ENCODE measurements at regions not wholly inside any gene's neighbourhood (a gene's known extent, or its start where the extent isn't known, plus 50 kb on each side); places are given as distances from the start of the nearest gene placed in this dataset.

GRCh38 chr1:218717575-218717974 is 372.4 kb downstream of the TGFB2 start (continued):
- no peak for TF ChIP-seq E2F4 (CRISPR knock-in tag; IDR thresholded peaks at IDR 0.05; ENCODE audit: low read depth)
- no peak for TF ChIP-seq SMAD1 (IDR thresholded peaks at IDR 0.05; ENCODE audit: low read depth, low read length, partially characterized antibody)

- DNase-seq (ENCODE audit: extremely low read depth in 1 of 4, low spot score in 3 of 4) (no peak), ATAC-seq (no peak), FAIRE-seq (no peak)
- WGBS (ENCODE audit: insufficient coverage, low coverage, missing lambda C conversion rate): 5% methylated on average over 3 of the region's 3 CpGs
- Histone ChIP-seq H3K79me2 (ENCODE audit: control insufficient read depth, insufficient read depth, low read length) (no peaks in the 10 kb centered on the region), H3K9me1 (ENCODE audit: control insufficient read depth, insufficient read depth, low read length) (no peaks in the 10 kb centered on the region), H4K20me1 (replicated peaks; ENCODE audit: control insufficient read depth, insufficient read depth, low read length) (no peaks in the 10 kb centered on the region), H3K4me1 (replicated peaks in 1 of 2; ENCODE audit: control insufficient read depth in 2 of 2, insufficient read depth in 2 of 2, low read length in 2 of 2) (no peaks in the 10 kb centered on the region), H3K27ac (ENCODE audit: extremely low read depth, low read depth, low read length) (no peak overlapping the region), H2AFZ (ENCODE audit: low read depth, low read length) (no peak overlapping the region), H3K27me3 (ENCODE audit: control insufficient read depth in 2 of 2, insufficient read depth in 2 of 2, low read length in 2 of 2) (no peaks in the 10 kb centered on the region), H3K4me3 (no peak overlapping the region), H3K9ac (ENCODE audit: insufficient read depth in 1 of 2, low read depth in 2 of 2, low read length in 2 of 2) (no peak overlapping the region), H3K4me2 (ENCODE audit: insufficient read depth, low read length) (no peak overlapping the region), H3K36me3 (ENCODE audit: control insufficient read depth, insufficient read depth, low read length) (no peaks in the 10 kb centered on the region), H3K9me3 (replicated peaks; ENCODE audit: control insufficient read depth, insufficient read depth, low read depth, low read length) (no peaks in the 10 kb centered on the region)
- in situ Hi-C loops (cut with MboI): no loop called here
- TF ChIP-seq SOX6 (IDR thresholded peaks at IDR 0.05) (no peak), FOXM1 (IDR thresholded peaks at IDR 0.05; ENCODE audit: low read depth) (no peak), FOXM1 (CRISPR knock-in tag; IDR thresholded peaks at IDR 0.05; ENCODE audit: low read depth) (no peak), VEZF1 (CRISPR knock-in tag; IDR thresholded peaks at IDR 0.05) (no peak), ETS2 (tag; IDR thresholded peaks at IDR 0.05; ENCODE audit: borderline replicate concordance, poor library complexity, severe bottlenecking) (no peak), ZNF561 (CRISPR knock-in tag; conservative IDR thresholded peaks at IDR 0.05) (no peak), NCOA6 (IDR thresholded peaks at IDR 0.05) (no peak), SRSF7 (optimal IDR thresholded peaks at IDR 0.05; ENCODE audit: low read depth, low read length) (no peak), PKNOX1 (IDR thresholded peaks at IDR 0.05) (no peak), HSF4 (CRISPR knock-in tag; IDR thresholded peaks at IDR 0.05; ENCODE audit: borderline replicate concordance) (no peak), ZSCAN29 (IDR thresholded peaks at IDR 0.05) (no peak), ZNF717 (CRISPR knock-in tag; IDR thresholded peaks at IDR 0.05) (no peak), ATF3 (IDR thresholded peaks at IDR 0.05) (no peak), ATF3 (CRISPR knock-in tag; conservative IDR thresholded peaks at IDR 0.05) (no peak), NFXL1 (CRISPR knock-in tag; IDR thresholded peaks at IDR 0.05) (no peak)
- intact Hi-C loops (cut with micrococcal nuclease): no loop called here
- ChIA-PET POLR2A (interaction anchor here (0.7 kb wide), 1 partner anchor 448 kb away, joined by 3 read pairs; no protein-coding TSS in a partner anchor), CTCF (ENCODE audit: low intra/inter-chr PET ratio) (no interaction called here)
- no TSS peak for BruUV-seq (replicated peaks)
Measured at GRCh38 chr1:218718206-218718605, 373.1 kb downstream of the TGFB2 start.
